IMR-90 (cell line): ENCODE measurements at regions not wholly inside any gene's neighbourhood (a gene's known extent, or its start where the extent isn't known, plus 50 kb on each side); places are given as distances from the start of the nearest gene placed in this dataset.

ENCODE experiments used
- ATAC-seq: fragments of 200-7000 bp; cut with Tn5 transposase; 2 replicates; pipeline ENCODE4 v1.9.1; 2020; ENCODE audit warnings: low read depth, mild to moderate bottlenecking, moderate library complexity
- BruUV-seq: library from RNA; stranded (reverse); fragments of 400-500 nt; replicated peaks from 2 replicates; lab custom pipeline; 2021; lab: Mats Ljungman, UMichigan
- CTCF ChIA-PET: fragments of 300-600 bp; formaldehyde crosslinking; extraction: SDS; loops from one replicate; lab custom pipeline; 2021; ENCODE audit warnings: antibody characterized with exemption; lab: Yijun Ruan, JAX
- POLR2A ChIA-PET: fragments of 300-600 bp; sonication (Branson Sonifier 250); formaldehyde crosslinking; loops from one replicate; lab custom pipeline; 2022; ENCODE audit warnings: antibody characterized with exemption; ENCODE audit not compliant: unreplicated experiment; lab: Charles Lee
- DNase-seq: peaks from one replicate; pipeline ENCODE4 v3.0.0; 2013
- H2AFZ ChIP-seq: replicated peaks from 2 replicates; pipeline ENCODE3; 2013; ENCODE audit warnings: low read length, mild to moderate bottlenecking; ENCODE audit not compliant: poor library complexity
- H2AK5ac ChIP-seq: 2 replicates; pipeline ENCODE4 v1.6.1; 2013; ENCODE audit warnings: low read depth, low read length, inconsistent platforms
- H2AK9ac ChIP-seq: replicated peaks from 2 replicates; pipeline ENCODE3; 2013; ENCODE audit warnings: mild to moderate bottlenecking, low read depth, low read length, moderate library complexity; ENCODE audit not compliant: poor library complexity
- H2BK120ac ChIP-seq: 2 replicates; pipeline ENCODE4 v1.6.1; 2013; ENCODE audit warnings: low read depth, low read length, inconsistent platforms
- H2BK15ac ChIP-seq: 3 replicates; pipeline ENCODE4 v1.6.1; 2013; ENCODE audit warnings: low read depth, low read length, inconsistent platforms
- H2BK20ac ChIP-seq: 2 replicates; pipeline ENCODE4 v1.6.1; 2013; ENCODE audit warnings: low read depth, mild to moderate bottlenecking, inconsistent platforms, low read length, moderate library complexity
- H2BK5ac ChIP-seq: 2 replicates; pipeline ENCODE4 v1.6.1; 2013; ENCODE audit warnings: mild to moderate bottlenecking, low read depth, low read length, inconsistent platforms; ENCODE audit not compliant: poor library complexity, severe bottlenecking
- H3K14ac ChIP-seq: replicated peaks from 2 replicates; pipeline ENCODE4 v1.6.1; 2013; ENCODE audit warnings: low read depth, low read length, inconsistent platforms
- H3K18ac ChIP-seq: 2 replicates; pipeline ENCODE4 v1.6.1; 2013; ENCODE audit warnings: low read depth, low read length, control low read depth
- H3K23ac ChIP-seq: 2 replicates; pipeline ENCODE4 v1.6.1; 2013; ENCODE audit warnings: low read depth, low read length, inconsistent platforms
- H3K27ac ChIP-seq: 2 replicates; pipeline ENCODE4 v1.5.1; 2013; ENCODE audit warnings: mild to moderate bottlenecking, control low read depth, low read length; ENCODE audit not compliant: insufficient read depth
- H3K27me3 ChIP-seq: 2 replicates; pipeline ENCODE4 v1.6.1; 2013; ENCODE audit warnings: low read length; ENCODE audit not compliant: control insufficient read depth, insufficient read depth
- H3K36me3 ChIP-seq: 2 replicates; pipeline ENCODE4 v1.6.1; 2013; ENCODE audit warnings: low read length, mixed read lengths; ENCODE audit not compliant: control insufficient read depth, insufficient read depth
- H3K4ac ChIP-seq: 2 replicates; pipeline ENCODE4 v1.6.1; 2013; ENCODE audit warnings: low read depth, low read length, inconsistent platforms
- H3K4me1 ChIP-seq: 2 replicates; pipeline ENCODE4 v1.6.1; 2013; ENCODE audit warnings: low read length, mixed read lengths; ENCODE audit not compliant: control insufficient read depth, insufficient read depth
- H3K4me2 ChIP-seq: 2 replicates; pipeline ENCODE4 v1.6.1; 2013; ENCODE audit warnings: low read depth, mild to moderate bottlenecking, control low read depth, low read length, moderate library complexity
- H3K4me3 ChIP-seq: 2 replicates; pipeline ENCODE4 v1.5.1; 2013; ENCODE audit warnings: low read depth, mild to moderate bottlenecking, control low read depth, low read length, moderate library complexity; ENCODE audit not compliant: insufficient read depth
- H3K56ac ChIP-seq: 2 replicates; pipeline ENCODE4 v1.6.1; 2013; ENCODE audit warnings: low read length, inconsistent platforms; ENCODE audit not compliant: insufficient read depth; ENCODE audit errors: extremely low read depth
- H3K79me1 ChIP-seq, 2 experiments: 2 replicates each; pipeline ENCODE4 v1.6.1; 2013; ENCODE audit warnings: low read length in 2 of 2, inconsistent platforms in 1 of 2, low read depth in 1 of 2
- H3K9ac ChIP-seq: 2 replicates; pipeline ENCODE4 v1.6.1; 2013; ENCODE audit warnings: low read depth, low read length, control low read depth
- H3K9me1 ChIP-seq: 2 replicates; pipeline ENCODE4 v1.6.1; 2013; ENCODE audit warnings: low read length, inconsistent platforms; ENCODE audit not compliant: insufficient read depth
- H3K9me3 ChIP-seq: 2 replicates; pipeline ENCODE4 v1.6.1; 2013; ENCODE audit warnings: low read length; ENCODE audit not compliant: control insufficient read depth, insufficient read depth
- H4K20me1 ChIP-seq: 2 replicates; pipeline ENCODE4 v1.6.1; 2013; ENCODE audit warnings: low read length, inconsistent platforms; ENCODE audit not compliant: insufficient read depth
- H4K5ac ChIP-seq: 2 replicates; pipeline ENCODE4 v1.6.1; 2013; ENCODE audit warnings: mild to moderate bottlenecking, low read depth, low read length, control low read depth
- H4K8ac ChIP-seq, 2 experiments: 2 replicates each; pipeline ENCODE4 v1.6.1; 2013; ENCODE audit warnings: low read depth in 2 of 2, low read length in 2 of 2, control low read depth in 1 of 2, inconsistent platforms in 1 of 2
- H4K91ac ChIP-seq: 2 replicates; pipeline ENCODE4 v1.6.1; 2013; ENCODE audit warnings: low read depth, low read length, inconsistent platforms; ENCODE audit not compliant: insufficient read depth
- BHLHE40 ChIP-seq: fragments of 150-350 bp; IDR thresholded peaks from 2 replicates; pipeline ENCODE4 v1.6.1; 2016; ENCODE audit warnings: mild to moderate bottlenecking, low read depth, low read length
- CTCF ChIP-seq: conservative IDR thresholded peaks from 2 replicates; pipeline ENCODE4 v1.5.1; 2012; ENCODE audit warnings: mild to moderate bottlenecking, low read depth, low read length, improper control_type of control experiment
- FOS ChIP-seq: fragments of 150-350 bp; IDR thresholded peaks from 2 replicates; pipeline ENCODE4 v1.6.1; 2016; ENCODE audit warnings: low read depth, low read length
- MAFK ChIP-seq: IDR thresholded peaks from 2 replicates; pipeline ENCODE4 v1.6.1; 2012; ENCODE audit warnings: low read depth, low read length, improper control_type of control experiment
- MAZ ChIP-seq: IDR thresholded peaks from 2 replicates; pipeline ENCODE4 v1.6.1; 2012; ENCODE audit warnings: low read depth, mild to moderate bottlenecking, low read length, improper control_type of control experiment, moderate library complexity, borderline replicate concordance
- NFE2L2 ChIP-seq: fragments of 150-350 bp; IDR thresholded peaks from 2 replicates; pipeline ENCODE4 v1.6.1; 2016; ENCODE audit warnings: low read depth, mild to moderate bottlenecking, low read length
- RAD21 ChIP-seq: IDR thresholded peaks from 2 replicates; pipeline ENCODE4 v1.6.1; 2012; ENCODE audit warnings: low read length, improper control_type of control experiment
- RCOR1 ChIP-seq: IDR thresholded peaks from 2 replicates; pipeline ENCODE4 v1.6.1; 2012; ENCODE audit warnings: mild to moderate bottlenecking, low read length, improper control_type of control experiment; ENCODE audit not compliant: insufficient replicate concordance
- SMC3 ChIP-seq: fragments of 150-350 bp; IDR thresholded peaks from 2 replicates; pipeline ENCODE4 v1.6.1; 2016; ENCODE audit warnings: low read depth, mild to moderate bottlenecking, antibody characterized with exemption, low read length, moderate library complexity
- WGBS, 2 experiments: methylation state at CpG; one replicate each; pipeline versions ENCODE4 v1.1.5 to v1.1.7; 2013; ENCODE audit warnings: missing lambda C conversion rate in 2 of 2; ENCODE audit not compliant: insufficient read length in 1 of 2; ENCODE audit errors: extremely low coverage in 2 of 2; 5-methylcytosine and 5-hydroxymethylcytosine counted together
- dilution Hi-C: fragments of 300-500 bp; cut with HindIII; formaldehyde crosslinking; loops from one replicate; pipeline ENCODE4 v1.14.3; 2018; ENCODE audit warnings: low sequenced_read_pairs; ENCODE audit not compliant: unreplicated experiment
- in situ Hi-C: fragments of 300-500 bp; cut with MboI; formaldehyde crosslinking; loops from 3 replicates; pipeline ENCODE4 v1.14.3; 2019; ENCODE audit warnings: low sequenced_read_pairs, inconsistent platforms, mixed read lengths
- intact Hi-C: fragments of 100-400 bp; cut with micrococcal nuclease; formaldehyde crosslinking; loops from 2 replicates; pipeline ENCODE4 v1.10.0; 2022
- TF ChIP-seq, protein P1 (sequence below): fragments of 150-350 bp; IDR thresholded peaks from 2 replicates; pipeline ENCODE4 v1.6.1; 2016; ENCODE audit warnings: low read depth, mild to moderate bottlenecking, low read length, moderate library complexity, borderline replicate concordance

DNA sequence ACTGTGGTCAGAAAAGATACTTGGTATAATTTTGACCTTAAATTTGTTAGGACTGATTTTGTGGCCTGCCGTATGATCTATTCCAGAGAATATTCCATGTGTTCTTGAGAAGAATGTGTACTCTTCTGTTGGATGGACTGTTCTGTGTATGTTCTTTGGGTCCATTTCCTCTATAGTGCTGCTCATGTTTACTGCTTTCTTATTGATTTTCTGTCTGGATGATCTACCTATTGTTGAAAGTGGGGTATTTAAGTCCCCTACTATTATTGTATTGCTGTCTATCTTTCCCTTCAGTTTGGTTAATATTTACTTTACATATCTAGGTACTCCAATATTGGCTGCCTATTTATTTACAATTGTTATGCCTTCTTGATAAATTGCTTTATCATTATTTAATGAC, 298.4 kb downstream of the BCKDHB start:
- H3K56ac ChIP-seq = no peak overlapping the region
- dilution Hi-C loops = no loop called here
- H3K4me1 ChIP-seq = no peaks in the 10 kb centered on the region
- no peak for DNase-seq
- H3K14ac ChIP-seq = no peak overlapping the region
- no peak overlapping the region for H3K4me3 ChIP-seq
- ATAC-seq = no peak
- CTCF ChIA-PET = no interaction called here
- H3K4ac ChIP-seq = no peak overlapping the region
- no peak overlapping the region for H3K4me2 ChIP-seq
- H3K18ac ChIP-seq = no peak overlapping the region
- H3K9me3 ChIP-seq = no peaks in the 10 kb centered on the region
- H4K91ac ChIP-seq = no peak overlapping the region
- POLR2A ChIA-PET = no interaction called here
- no peak overlapping the region for H3K9ac ChIP-seq
- H3K36me3 ChIP-seq = no peaks in the 10 kb centered on the region
- no peak overlapping the region for H2BK120ac ChIP-seq
- H3K79me1 ChIP-seq = no peaks in the 10 kb centered on the region; a peak in 1 of 4 replicates
- no peaks in the 10 kb centered on the region for H3K9me1 ChIP-seq
- H2BK15ac ChIP-seq = no peak overlapping the region
- no peak overlapping the region for H2AK9ac ChIP-seq
- H3K27me3 ChIP-seq = no peaks in the 10 kb centered on the region
- no TSS peak for BruUV-seq
- H4K20me1 ChIP-seq = no peaks in the 10 kb centered on the region
- TF ChIP-seq MAZ = no peak
- no peak for TF ChIP-seq MAFK
- no peak for TF ChIP-seq RAD21
- no peak for TF ChIP-seq BHLHE40
- TF ChIP-seq SMC3 = no peak
- TF ChIP-seq CTCF = no peak
- TF ChIP-seq, protein P1, sequence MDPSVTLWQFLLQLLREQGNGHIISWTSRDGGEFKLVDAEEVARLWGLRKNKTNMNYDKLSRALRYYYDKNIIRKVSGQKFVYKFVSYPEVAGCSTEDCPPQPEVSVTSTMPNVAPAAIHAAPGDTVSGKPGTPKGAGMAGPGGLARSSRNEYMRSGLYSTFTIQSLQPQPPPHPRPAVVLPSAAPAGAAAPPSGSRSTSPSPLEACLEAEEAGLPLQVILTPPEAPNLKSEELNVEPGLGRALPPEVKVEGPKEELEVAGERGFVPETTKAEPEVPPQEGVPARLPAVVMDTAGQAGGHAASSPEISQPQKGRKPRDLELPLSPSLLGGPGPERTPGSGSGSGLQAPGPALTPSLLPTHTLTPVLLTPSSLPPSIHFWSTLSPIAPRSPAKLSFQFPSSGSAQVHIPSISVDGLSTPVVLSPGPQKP = no peak
- no peak for TF ChIP-seq FOS
- no peak for TF ChIP-seq RCOR1
- TF ChIP-seq NFE2L2 = no peak
- H4K5ac ChIP-seq = no peak overlapping the region
- WGBS, 2 experiments = 100% methylated on average over 1 of the region's 1 CpG; no CpG with 5 or more reads in 1 of the 2 experiments
- in situ Hi-C loops = no loop called here
- intact Hi-C loops = no loop called here
- no peak overlapping the region for H2BK5ac ChIP-seq
- no peak overlapping the region for H3K23ac ChIP-seq
- no peak overlapping the region for H4K8ac ChIP-seq
- no peak overlapping the region for H2BK20ac ChIP-seq
- no peak overlapping the region for H2AK5ac ChIP-seq
- no peak overlapping the region for H2AFZ ChIP-seq
- H3K27ac ChIP-seq = no peak overlapping the region
